HT-29 (cell line): ENCODE measurements at regions not wholly inside any gene's neighbourhood (a gene's known extent, or its start where the extent isn't known, plus 50 kb on each side); places are given as distances from the start of the nearest gene placed in this dataset.

Source experiments
- DNase-seq: peaks from one replicate; pipeline ENCODE4 v3.0.0-alpha.2; 2015; ENCODE audit warnings: low spot score

DNA sequence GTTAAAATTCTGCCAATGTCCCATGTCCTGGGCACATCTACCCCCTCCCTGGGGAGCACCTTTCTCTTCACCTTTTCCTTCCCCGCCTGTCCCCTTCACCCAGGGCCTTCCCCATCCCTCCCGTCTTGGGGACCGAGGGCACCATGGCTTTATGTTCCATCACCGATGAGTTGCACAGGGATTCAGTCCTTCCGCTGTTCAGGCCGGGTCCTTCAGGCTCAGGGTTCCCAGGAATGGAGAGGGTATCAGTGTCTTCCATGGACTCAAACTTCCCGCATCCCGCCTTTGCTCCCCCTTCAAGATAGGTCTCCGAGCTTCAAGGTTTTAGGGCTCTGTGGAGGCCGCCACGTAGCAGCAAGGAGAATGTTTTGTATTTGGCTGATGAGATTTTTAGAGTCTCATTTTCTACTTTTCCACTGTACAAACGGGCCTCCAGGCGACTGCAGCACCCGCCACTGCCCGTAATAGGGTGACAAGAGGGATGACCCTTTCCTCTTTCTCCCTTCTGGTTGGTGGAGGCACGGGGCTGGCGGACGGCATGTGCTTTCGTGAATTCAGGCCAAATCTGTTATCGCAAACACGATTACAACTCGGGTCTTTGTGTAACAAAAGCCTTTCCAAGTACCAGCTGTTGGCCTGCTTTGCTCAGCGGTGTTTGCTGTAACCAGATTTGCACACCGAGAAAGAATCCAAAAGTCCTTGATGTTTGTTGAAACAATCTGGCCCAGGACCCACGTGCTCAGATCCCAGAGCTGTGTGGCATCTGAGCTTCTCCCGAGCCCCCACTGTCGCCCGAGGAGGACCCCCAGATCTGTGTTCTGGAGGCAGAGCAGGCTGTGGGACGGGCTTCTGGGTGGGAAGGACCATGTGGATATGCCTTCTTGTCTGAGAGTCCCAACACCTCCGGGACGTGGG is 236.3 kb downstream of the SEC14L1 start:
- no peak for DNase-seq

DNA sequence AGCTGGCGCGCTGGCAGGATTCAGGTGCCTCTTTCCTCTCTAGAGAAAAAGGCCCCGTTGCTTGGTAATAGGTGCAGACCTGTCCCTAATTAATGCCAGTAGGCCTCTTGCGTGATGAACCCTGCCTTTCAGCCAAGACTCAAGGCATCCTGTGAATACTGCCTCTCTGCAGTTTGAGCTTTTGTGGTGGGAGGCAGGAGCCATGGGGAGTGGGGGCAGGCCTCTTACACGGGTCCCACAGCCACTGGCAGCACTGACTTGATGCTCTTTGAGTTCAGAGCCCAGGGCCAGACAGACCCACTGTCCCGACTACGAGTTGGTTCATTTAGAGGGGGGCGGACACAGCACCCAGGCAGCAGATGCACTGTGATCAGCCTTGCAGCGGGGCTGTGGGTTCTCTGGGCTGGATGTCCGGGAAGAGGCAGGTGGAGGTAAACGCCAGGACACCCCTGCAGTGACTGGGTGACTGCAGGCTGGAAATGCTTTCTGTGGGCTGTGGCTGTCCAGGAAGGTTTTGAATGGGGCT is 237.0 kb downstream of the SEC14L1 start:
- no peak for DNase-seq

DNA sequence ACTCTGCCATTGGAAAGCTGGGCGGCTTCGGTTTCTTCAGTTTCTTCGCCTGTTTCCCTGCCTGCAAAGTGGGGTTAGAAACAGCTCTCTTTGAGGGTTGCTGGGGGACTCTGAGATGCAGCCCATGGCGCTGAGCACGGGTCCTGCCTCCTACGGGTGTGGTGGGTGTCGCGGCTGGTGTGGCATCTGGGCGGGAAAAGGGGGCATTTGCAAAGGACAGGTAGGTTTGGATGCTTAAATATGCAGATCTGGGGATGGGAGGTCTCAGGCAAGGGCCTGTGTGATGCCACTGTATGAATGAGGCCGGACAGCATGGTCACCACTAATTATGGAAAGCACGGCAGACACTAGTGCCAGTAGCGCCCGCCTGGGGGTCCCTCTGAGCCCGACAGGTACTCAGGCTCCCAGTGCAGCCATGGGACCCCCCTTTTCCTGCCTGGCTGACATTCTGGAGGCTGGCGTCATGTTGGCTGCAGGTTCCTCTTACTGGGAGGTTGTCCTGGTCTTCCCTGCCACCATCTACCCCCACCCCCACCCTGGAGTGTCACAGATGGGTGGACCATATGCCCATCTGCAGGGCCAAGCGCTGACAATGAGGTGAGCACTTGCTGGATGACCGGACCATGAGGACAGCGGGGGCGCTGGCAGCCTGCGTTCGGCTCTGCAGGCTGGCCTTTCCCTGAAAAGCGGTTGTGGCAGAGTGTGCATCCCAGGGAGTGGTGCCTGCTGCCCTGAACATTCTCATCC is 237.7 kb downstream of the SEC14L1 start:
- no peak for DNase-seq

DNA sequence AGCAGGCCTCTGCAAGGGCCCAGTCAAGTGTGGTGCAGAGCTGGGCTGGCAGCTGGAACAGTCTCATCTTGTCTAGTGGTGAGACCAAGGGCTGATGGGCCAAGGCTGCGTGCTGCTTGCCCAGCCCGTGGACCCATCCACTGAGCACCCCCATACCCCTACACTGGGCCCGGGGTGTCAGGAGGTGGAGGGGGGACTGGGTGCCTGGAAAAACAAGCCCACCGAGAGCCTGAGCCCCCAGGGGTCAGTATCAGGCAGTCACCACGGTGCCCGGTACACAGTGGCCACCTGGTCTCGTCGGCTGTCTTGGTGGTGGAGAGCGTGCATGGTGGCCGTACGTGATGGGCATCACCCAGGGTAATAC is 238.3 kb downstream of the SEC14L1 start:
- no peak for DNase-seq

DNA sequence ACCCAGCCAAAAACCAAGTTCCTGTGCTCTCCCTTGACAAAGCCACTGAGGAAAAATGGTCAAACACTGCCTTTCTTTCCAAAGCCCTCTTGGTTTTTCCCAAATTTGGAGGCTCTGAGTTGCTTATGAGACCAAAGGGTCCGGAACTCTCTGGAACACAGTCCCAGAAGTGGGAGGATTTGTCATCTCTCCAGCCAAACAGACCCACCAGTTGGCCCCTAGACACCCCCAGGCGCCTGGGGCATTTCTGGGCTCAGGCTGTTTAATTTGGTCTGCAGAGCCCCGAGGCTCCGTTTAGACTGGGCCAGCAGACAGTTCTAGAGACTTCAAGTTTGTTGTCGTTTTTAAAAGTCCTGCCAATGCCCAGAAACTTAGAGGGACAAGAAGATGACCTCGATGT is 239.1 kb downstream of the SEC14L1 start:
- no peak for DNase-seq

DNA sequence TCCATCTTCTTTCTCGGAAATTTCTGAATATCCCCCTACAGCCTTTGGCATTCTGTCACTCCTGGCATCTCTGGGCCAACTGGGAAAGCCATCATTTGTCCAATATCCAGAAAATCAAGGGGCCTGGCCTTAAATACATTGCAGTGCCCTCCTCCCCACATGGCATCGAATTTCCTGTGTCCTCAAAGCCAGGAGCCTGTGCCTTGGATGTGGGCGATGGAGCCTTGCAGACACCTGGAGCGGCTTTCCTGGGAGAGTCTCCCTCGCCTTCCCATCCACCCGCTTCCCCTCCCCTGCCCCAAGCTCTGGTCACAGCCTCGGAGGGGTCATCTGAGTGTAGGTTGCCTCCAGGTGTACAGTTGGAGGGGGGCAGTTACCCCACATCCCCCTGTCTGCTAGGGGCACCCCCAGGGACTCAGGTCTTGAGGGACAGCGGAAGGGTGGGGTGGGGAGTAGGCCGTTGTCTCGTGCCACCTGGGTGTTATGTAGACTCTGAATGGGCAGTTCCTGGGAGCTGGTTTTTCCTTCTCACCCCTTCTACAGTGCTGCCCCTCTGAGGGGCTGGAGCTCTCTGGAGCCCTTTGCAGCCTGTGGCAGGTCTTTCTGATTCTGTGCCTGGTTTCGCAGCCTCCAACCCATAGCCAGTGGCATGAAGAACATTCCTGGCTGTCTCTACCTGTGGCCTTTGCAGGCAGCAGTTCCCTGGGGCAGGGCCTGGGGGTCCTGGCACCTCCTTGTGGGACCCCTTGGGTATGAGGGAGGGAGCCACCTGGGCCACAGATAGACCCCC is 239.8 kb downstream of the SEC14L1 start:
- no peak for DNase-seq

DNA sequence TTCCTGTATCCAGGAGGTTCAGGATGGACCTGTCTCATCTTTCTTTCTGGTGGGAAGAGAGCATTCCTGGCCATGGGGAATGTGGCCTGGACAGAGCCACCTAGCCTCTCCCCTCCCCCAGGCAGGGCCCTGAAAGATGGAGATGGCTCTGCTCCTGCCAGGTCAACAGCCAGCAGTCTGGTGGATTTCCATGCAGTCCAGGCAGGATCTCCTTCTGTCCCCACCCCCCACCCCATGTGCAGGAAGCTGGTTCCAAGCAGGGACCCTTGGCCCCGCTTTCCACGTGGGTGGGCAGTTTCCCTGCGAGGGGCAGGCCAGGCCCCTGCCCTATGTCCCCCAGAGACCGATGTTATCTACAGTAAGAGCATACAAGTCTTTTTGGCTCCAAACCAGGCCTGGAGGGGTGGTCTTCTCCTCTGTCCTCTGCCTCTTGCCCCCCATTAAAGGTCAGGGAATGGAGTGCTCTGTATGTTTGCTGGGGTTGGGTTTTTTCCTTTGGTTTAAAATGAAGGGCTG is 240.5 kb downstream of the SEC14L1 start:
- no peak for DNase-seq

DNA sequence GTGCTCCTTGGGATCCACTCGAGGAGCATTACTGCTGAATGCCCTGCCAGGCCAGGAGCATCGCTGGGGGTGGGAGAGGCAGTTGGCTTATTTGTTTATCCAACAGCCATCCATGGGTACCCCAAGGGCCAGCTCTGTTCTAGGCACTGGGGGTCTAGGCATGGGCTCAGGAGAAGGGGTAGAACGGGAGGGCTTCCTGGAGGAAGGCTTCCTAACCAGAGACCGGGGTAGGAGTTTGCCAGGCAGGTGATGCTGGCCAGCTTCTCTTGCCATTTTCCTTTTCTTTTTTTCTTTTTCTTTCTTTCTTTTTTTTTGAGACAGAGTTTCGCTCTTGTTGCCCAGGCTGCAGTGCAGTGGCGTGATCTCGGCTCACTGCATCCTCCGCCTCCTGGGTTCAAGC is 241.0 kb downstream of the SEC14L1 start:
- DNase-seq, result no peak

DNA sequence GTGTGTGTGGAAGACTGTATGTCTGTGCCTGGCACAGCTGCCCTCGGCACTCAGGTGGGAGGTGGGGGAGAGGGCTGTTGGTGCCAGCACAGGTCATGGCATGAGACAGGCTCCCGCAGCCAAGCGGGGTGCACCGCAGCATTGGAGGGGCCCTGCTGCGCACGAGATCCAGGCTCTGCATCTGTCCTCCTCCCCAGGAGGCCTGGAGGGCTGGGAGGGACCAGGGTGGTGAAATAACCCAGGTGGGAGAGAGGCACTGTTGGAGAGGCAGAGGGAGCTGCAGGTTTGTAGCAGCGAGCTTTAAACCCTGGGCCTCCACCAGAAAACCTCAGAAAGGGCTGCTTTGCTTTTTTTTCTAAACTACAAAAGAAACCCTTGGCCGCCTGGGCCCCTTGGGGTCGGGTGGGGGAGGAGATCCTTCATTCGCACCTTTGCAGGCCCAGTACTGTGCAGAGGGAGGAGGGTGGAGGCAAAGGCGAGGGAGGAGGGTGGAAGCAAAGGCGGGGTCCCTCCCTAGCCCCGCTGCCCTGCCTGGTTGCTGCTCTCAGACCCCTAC is 241.7 kb downstream of the SEC14L1 start:
- no peak for DNase-seq

DNA sequence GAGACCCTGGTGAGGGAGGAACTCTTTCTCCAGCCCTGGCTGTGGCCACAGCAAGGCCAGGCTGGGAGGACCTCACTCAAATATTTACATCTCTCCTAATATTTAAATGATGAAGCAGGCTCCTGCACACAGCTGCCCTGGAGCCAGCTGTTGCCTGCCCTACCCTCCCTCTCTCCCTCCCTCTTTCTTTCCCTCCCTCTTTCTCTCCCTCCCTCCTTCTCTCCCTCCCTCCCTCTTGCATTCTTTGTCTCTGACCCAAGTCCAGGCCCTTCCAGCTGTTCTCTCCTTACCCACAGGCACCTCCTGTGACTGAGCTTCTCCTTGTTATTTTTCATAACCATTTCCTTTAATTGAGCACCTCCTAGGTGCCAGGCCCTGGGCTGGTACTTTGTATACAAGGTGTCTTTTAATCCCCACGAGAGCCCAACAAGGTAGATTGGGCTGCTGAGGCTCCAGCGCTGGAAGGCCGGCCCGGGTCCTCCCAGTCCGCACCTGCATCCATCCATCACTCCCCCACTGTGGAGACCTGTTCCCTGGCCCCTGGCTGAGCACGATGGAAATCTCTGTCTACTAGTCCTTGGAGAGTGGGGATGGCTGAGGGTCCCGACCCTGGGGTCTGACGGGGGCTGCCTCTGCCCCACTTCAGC is 242.3 kb downstream of the SEC14L1 start:
- no peak for DNase-seq

DNA sequence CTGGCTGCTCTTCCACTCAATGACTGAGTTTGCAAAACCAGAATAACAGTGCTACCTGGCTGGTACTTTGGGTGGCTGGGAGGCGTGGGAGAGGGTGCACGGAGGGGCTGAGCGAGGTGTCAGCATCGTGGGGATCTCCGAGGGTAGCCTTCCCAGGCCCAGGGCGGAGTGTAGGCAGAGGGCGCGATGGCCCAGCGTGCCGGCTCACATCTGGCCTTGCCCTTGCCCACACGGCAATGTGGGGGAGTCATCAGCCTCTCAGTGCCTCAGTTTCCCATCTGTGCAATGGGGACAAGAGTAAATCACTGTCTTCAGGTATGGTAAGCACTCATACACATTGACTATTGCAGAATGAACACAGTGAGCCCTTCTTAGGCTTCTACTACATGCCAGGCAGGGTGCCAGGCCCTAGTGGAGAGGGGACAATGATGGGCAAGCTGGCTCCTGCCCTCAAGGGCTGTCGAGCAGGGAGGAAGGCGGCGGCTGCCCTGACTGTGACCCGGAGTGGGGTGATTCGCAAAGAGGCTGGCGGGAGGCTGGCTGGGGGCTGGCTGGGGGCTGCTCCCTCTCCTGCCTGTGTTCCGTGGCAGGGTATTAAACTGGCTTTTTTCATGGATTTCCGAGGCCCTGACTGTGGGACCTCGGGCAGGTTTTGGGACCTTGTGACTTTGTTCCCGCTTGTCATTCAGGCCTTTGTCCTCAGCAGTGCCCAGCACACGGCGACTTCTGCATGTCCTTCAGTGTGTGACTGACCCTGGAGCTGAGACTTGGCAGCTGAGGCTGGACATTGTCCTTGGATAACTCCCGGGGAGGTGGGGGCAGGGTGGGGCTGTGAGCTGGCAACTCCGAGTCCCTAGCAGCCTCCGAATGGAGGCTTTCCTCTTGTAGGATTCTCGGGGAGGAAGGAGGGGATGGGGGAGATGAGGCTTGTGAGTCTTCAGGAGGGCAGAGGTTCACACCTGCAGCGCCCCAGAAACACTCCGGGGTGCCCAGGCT is 243.1 kb downstream of the SEC14L1 start:
- DNase-seq, result no peak

DNA sequence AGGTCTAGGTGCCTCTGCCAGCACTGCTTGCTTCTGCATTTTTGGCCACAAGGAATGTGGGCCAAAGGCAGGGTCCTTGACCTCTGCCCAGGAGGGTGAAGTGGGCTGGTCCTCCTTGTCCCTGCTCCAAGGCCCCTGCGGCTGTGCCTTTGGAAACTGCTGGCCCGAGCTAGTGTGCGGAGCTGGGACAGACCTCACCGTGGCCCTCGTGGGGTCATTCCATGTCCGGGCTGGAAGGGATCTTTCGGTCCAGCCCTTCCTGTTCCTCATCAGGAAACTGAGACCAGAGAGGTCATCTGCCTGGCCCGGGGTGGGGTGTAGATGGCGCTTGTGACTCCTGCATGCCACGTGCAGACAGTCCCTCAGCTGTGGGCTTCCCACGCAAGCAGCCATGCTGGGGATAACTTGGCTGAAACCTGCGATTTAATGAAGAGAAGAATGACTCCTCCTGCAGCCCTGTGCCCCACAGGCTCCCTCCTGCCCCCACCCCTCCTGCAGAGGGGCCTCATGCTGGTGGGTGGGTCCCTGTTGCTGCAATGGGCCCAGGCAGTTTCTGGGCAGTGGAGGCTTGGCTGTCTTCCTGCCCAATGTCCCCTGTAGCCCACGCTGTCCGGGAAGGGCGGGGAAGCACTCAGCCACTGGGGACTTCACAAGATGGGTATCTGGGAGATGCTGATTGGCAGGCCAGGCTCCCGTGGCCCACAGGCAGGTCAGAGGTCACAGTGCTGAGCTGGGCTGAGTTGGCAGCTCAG is 245.2 kb downstream of the SEC14L1 start:
- DNase-seq, result peak; percentile 57

DNA sequence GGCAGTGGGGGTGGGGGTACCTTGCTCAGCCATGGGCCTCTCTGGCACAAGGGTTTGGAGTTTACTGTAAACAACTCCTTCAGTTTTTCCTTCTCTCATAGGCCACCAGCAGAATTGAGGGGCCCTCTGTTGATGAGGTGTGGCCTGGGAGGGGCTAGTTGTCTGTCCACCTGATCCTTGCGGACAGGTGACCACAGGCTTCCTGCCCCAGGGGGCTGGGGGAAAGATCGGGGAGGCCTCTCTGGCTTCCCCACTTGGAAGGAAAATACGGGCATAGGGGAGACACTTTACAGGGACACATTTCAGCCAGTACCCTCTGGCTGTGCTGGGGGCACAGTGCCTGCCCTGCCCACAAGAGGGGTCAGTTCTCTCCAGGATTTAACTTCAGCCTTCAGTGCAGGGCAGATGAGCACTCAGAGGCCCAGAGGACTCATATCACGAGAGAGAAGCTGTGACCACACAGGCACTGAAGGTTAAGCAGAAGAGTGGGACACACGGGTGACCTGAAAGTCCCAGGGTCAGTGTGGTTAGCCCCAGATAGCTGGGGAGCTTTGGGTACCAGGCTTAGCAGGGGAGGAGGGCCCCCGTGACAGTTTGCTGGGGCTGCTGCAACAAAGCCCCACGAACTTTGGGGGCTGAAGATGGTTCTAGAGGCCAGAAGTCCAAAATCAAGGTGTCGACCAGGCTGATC is 245.9 kb downstream of the SEC14L1 start:
- no peak for DNase-seq

DNA sequence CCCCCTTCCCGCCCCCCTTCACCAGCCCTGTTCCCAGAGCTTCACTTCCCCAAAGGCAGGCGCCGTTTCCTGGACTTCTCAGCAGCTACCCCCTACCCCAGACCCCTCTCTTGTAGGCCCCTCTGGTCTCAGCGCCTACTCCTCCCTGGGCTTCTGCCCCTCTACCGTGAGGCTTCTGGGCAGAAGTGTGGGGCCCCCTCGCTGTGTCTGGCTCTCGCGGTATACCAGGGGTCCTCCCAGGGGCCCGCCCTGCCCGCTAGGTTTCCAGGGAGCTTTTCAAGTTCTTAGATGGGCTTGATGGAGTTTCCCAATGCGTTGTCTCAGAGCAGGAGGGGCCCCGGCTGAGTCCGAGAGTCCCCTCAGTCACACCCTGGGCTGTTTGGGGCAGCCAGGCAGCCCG is 247.1 kb downstream of the SEC14L1 start:
- no peak for DNase-seq

DNA sequence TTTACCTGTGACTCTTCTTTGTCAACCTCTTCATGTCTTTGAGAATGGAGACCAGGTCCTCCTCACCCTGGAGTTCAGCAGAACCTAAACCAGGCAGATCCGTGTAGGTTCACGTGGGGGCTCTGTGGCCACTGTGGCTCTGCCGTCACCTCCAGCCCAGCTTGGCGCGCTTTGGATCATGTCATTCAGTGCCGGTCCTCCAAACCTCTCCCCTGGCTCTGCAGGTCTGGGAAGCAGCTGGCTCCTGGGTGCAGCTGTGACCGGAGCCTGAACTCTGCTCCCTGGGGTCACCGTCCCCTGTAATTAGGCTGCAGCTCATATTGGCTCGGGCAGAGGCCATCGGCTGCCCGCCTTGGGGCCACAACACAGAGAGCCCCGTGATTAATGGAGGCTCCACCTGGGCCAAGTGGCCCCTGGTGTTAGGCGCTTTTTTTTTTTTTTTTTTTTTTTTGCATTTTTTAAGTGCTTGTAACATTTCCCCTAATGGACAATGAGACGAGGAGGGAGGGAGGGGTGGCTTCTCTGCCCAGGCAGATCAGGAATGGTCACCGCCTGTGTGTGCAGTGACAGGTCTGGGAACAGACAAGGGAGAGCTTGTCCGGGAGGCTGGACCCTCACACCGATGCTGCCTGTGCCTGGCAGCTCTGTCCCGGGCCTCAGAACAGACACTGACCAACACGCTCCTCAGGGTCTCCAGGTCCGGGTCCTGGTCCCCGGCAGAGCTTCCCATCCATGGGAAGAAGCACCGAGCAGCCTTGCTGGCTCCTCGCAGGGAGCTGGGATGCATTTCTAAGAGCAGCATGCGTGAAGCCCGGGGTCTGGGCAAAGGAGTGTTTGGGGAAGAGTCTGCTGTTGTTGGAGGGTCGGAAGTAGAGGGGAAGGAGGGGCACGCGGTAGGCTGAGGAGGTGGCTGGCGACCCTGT is 247.9 kb downstream of the SEC14L1 start:
- DNase-seq, result peak; percentile 53

DNA sequence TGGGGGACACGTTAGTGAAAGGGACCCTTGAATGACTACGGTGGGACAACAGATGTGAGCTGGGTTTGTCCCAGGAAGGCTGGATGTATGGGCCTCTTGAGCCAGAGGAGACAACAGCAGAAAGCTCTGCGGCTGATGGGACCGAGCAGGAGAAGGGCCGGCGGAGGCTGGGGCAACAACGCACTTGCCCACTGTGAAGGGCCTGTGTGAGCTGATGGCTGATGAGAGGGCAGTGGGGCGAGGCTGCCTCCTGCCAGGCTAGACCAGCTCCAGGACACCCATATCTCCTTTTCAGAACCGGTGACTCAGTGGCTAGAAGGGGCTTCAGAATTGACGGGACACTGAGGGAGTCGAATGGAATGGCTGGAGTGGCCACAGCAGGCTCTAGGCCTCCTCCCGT is 250.1 kb downstream of the SEC14L1 start:
- no peak for DNase-seq
